Nephron progenitor cell (in vitro differentiated cells): ENCODE measurements at regions not wholly inside any gene's neighbourhood (a gene's known extent, or its start where the extent isn't known, plus 50 kb on each side); places are given as distances from the start of the nearest gene placed in this dataset.

Experiments used
- DNase-seq: peaks from one replicate; pipeline ENCODE4 v3.0.0; 2021
- H3K27ac Mint-ChIP-seq: 2 replicates; pipeline ENCODE4 v1.8.0; 2021; ENCODE audit warnings: mild to moderate bottlenecking, moderate library complexity, mixed read lengths
- H3K27me3 Mint-ChIP-seq: 2 replicates; pipeline ENCODE4 v1.8.0; 2021; ENCODE audit warnings: mild to moderate bottlenecking, low read depth, mixed read lengths; ENCODE audit not compliant: poor library complexity
- H3K36me3 Mint-ChIP-seq: 2 replicates; pipeline ENCODE4 v1.8.0; 2021; ENCODE audit warnings: low read depth, mixed read lengths
- H3K4me1 Mint-ChIP-seq: 2 replicates; pipeline ENCODE4 v1.8.0; 2021; ENCODE audit warnings: mixed read lengths
- H3K4me3 Mint-ChIP-seq: 2 replicates; pipeline ENCODE4 v1.8.0; 2021; ENCODE audit warnings: mild to moderate bottlenecking, moderate library complexity, mixed read lengths
- H3K9me3 Mint-ChIP-seq: 2 replicates; pipeline ENCODE4 v1.8.0; 2021; ENCODE audit warnings: mild to moderate bottlenecking, moderate library complexity, mixed read lengths
- CTCF ChIP-seq: fragments of 200-600 bp; sonication (generic); IDR thresholded peaks from 2 replicates; pipeline ENCODE4 v1.5.0; 2021; ENCODE audit warnings: antibody characterized with exemption

GRCh38 chr2:65804777-65805176 is 372.4 kb upstream of the SPRED2 start:
- Mint-ChIP-seq H3K4me1 (peaks cover 8% of the 10 kb centered on the region), H3K27me3 (peaks cover 4% of the 10 kb centered on the region), H3K4me3 (no peak overlapping the region), H3K36me3 (peaks cover 4% of the 10 kb centered on the region), H3K27ac (peak overlapping the region; percentile 8), H3K9me3 (peaks cover 22% of the 10 kb centered on the region)
- DNase-seq = no peak
- no peak for TF ChIP-seq CTCF

GRCh38 chr2:65802298-65802942 is 370.0 kb upstream of the SPRED2 start:
- H3K36me3 Mint-ChIP-seq = no peaks in the 10 kb centered on the region
- no peak for TF ChIP-seq CTCF
- H3K27ac Mint-ChIP-seq = no peak overlapping the region
- DNase-seq = no peak
- peaks cover 31% of the 10 kb centered on the region for H3K4me1 Mint-ChIP-seq
- no peak overlapping the region for H3K4me3 Mint-ChIP-seq
- H3K27me3 Mint-ChIP-seq = peaks cover 4% of the 10 kb centered on the region
- peaks cover 8% of the 10 kb centered on the region for H3K9me3 Mint-ChIP-seq

GRCh38 chr2:65800998-65801397 is 368.6 kb upstream of the SPRED2 start:
- Mint-ChIP-seq H3K27ac (no peak overlapping the region), H3K4me1 (peaks cover 31% of the 10 kb centered on the region), H3K4me3 (no peak overlapping the region), H3K36me3 (no peaks in the 10 kb centered on the region), H3K9me3 (peaks cover 3% of the 10 kb centered on the region), H3K27me3 (peaks cover 4% of the 10 kb centered on the region)
- no peak for DNase-seq
- no peak for TF ChIP-seq CTCF

- no peaks in the 10 kb centered on the region for H3K36me3 Mint-ChIP-seq
- peaks cover 31% of the 10 kb centered on the region for H3K4me1 Mint-ChIP-seq
- no peak overlapping the region for H3K4me3 Mint-ChIP-seq
- DNase-seq = no peak
- no peak overlapping the region for H3K27ac Mint-ChIP-seq
- H3K9me3 Mint-ChIP-seq = peaks cover 3% of the 10 kb centered on the region
- no peak for TF ChIP-seq CTCF
- H3K27me3 Mint-ChIP-seq = peaks cover 4% of the 10 kb centered on the region
Measured at GRCh38 chr2:65799141-65799854, 366.9 kb upstream of the SPRED2 start.

GRCh38 chr2:65798641-65799040 is 366.2 kb upstream of the SPRED2 start:
- no peak for DNase-seq
- TF ChIP-seq CTCF = no peak
- peaks cover 4% of the 10 kb centered on the region for H3K27me3 Mint-ChIP-seq
- H3K36me3 Mint-ChIP-seq = no peaks in the 10 kb centered on the region
- no peak overlapping the region for H3K27ac Mint-ChIP-seq
- peaks cover 31% of the 10 kb centered on the region for H3K4me1 Mint-ChIP-seq
- H3K4me3 Mint-ChIP-seq = no peak overlapping the region
- peaks cover 3% of the 10 kb centered on the region for H3K9me3 Mint-ChIP-seq

GRCh38 chr2:65794994-65795393 is 362.6 kb upstream of the SPRED2 start:
- no peak for DNase-seq
- peaks cover 3% of the 10 kb centered on the region for H3K9me3 Mint-ChIP-seq
- no peaks in the 10 kb centered on the region for H3K36me3 Mint-ChIP-seq
- H3K4me1 Mint-ChIP-seq = peaks cover 43% of the 10 kb centered on the region
- no peak overlapping the region for H3K4me3 Mint-ChIP-seq
- TF ChIP-seq CTCF = no peak
- no peaks in the 10 kb centered on the region for H3K27me3 Mint-ChIP-seq
- no peak overlapping the region for H3K27ac Mint-ChIP-seq
